Karpas-422 (cell line): ENCODE measurements at regions not wholly inside any gene's neighbourhood (a gene's known extent, or its start where the extent isn't known, plus 50 kb on each side); places are given as distances from the start of the nearest gene placed in this dataset.

Experiments
- DNase-seq: peaks from one replicate; pipeline ENCODE4 v3.0.0-alpha.2; 2015
- H2AFZ ChIP-seq: fragments of 200-600 bp; sonication (generic); 2 replicates; pipeline ENCODE4 v1.6.1; 2014; ENCODE audit warnings: antibody characterized with exemption, low read length, mixed read lengths
- H3K27ac ChIP-seq: fragments of 200-600 bp; sonication (generic); 2 replicates; pipeline ENCODE4 v1.5.1; 2014; ENCODE audit warnings: mild to moderate bottlenecking, low read length, moderate library complexity
- H3K27me3 ChIP-seq: fragments of 200-600 bp; sonication (generic); 2 replicates; pipeline ENCODE4 v1.6.1; 2014; ENCODE audit warnings: low read length, mixed read lengths
- H3K36me3 ChIP-seq: fragments of 200-600 bp; sonication (generic); 2 replicates; pipeline ENCODE4 v1.6.1; 2014; ENCODE audit warnings: low read length, mixed read lengths; ENCODE audit not compliant: insufficient read depth
- H3K4me1 ChIP-seq: fragments of 200-600 bp; sonication (generic); 2 replicates; pipeline ENCODE4 v1.6.1; 2014; ENCODE audit warnings: mild to moderate bottlenecking, low read length, mixed read lengths
- H3K4me2 ChIP-seq: fragments of 200-600 bp; sonication (generic); 2 replicates; pipeline ENCODE4 v1.6.1; 2014; ENCODE audit warnings: low read length, low read depth, mild to moderate bottlenecking; ENCODE audit not compliant: poor library complexity, severe bottlenecking
- H3K4me3 ChIP-seq: fragments of 200-600 bp; sonication (generic); 2 replicates; pipeline ENCODE4 v1.5.1; 2014; ENCODE audit warnings: mild to moderate bottlenecking, antibody characterized with exemption, low read length, mixed read lengths
- H3K79me2 ChIP-seq: fragments of 200-600 bp; sonication (generic); 2 replicates; pipeline ENCODE4 v1.6.1; 2014; ENCODE audit warnings: mild to moderate bottlenecking, low read length, mixed read lengths
- H3K9ac ChIP-seq: fragments of 200-600 bp; sonication (generic); 2 replicates; pipeline ENCODE4 v1.6.0; 2014; ENCODE audit warnings: low read length
- H3K9me2 ChIP-seq: fragments of 200-600 bp; sonication (generic), shearing (Covaris generic); replicated peaks from 2 replicates; pipeline ENCODE4 v1.6.0; 2014; ENCODE audit warnings: mild to moderate bottlenecking, low read length, moderate library complexity; ENCODE audit not compliant: insufficient read depth
- H3K9me3 ChIP-seq: fragments of 300-700, 200-600 bp; sonication (generic); 2 replicates; pipeline ENCODE4 v1.6.1; 2014; ENCODE audit warnings: low read length, mixed read lengths
- H4K20me1 ChIP-seq: fragments of 200-600 bp; sonication (generic); 2 replicates; pipeline ENCODE4 v1.6.1; 2014; ENCODE audit warnings: mild to moderate bottlenecking, antibody characterized with exemption, low read length, low read depth; ENCODE audit not compliant: insufficient read depth

DNA sequence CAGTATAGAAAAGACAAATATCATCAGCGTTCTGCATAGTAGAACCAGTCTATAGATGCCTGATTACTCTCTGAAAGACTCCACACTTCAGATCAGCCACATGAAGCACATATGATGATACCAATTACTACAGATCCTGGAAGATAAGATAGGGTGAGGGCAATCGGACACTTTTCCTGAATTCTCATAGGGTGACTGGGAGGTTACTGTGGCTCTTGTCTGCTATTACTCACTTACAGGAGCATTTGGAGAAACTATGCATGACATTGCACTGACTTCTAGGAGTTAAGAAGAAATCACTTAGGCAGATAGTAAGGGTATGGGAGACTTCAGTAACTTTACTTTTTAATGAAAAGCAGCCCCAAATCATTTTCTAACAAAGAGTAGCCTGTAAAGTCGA, 1140.9 kb downstream of the XPNPEP1 start:
- DNase-seq: no peak
- H3K9me3 ChIP-seq: peaks cover 24% of the 10 kb centered on the region
- no peaks in the 10 kb centered on the region for H3K36me3 ChIP-seq
- H3K79me2 ChIP-seq: no peaks in the 10 kb centered on the region
- no peak overlapping the region for H3K4me2 ChIP-seq
- no peak overlapping the region for H3K4me3 ChIP-seq
- H3K9ac ChIP-seq: no peak overlapping the region
- no peaks in the 10 kb centered on the region for H4K20me1 ChIP-seq
- no peak overlapping the region for H2AFZ ChIP-seq
- no peaks in the 10 kb centered on the region for H3K27me3 ChIP-seq
- H3K4me1 ChIP-seq: no peaks in the 10 kb centered on the region
- H3K9me2 ChIP-seq: no peaks in the 10 kb centered on the region
- H3K27ac ChIP-seq: no peak overlapping the region

DNA sequence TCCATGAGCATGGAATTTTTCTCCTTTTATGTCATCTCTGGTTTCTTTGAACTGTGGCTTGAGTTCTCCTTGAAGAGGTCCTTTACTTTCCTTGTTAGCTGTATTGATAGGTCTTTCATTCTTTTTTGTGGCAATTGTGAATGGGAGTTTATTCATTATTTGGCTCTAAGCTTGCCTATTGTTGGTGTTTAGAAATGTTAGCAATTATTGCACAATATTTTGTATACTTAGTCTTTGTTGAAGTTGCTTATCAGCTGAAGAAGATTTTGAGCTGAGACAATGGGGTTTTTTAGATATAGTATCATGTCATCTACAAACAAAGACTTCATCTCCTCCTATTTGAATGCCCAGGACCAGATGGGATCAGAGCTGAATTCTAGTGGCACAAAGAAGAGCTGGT, 1143.8 kb downstream of the XPNPEP1 start:
- Histone ChIP-seq H3K36me3 (no peaks in the 10 kb centered on the region), H3K4me3 (no peak overlapping the region), H3K4me1 (no peaks in the 10 kb centered on the region), H3K27me3 (no peaks in the 10 kb centered on the region), H3K27ac (no peak overlapping the region), H3K9me3 (peaks cover 10% of the 10 kb centered on the region), H4K20me1 (no peaks in the 10 kb centered on the region), H3K9me2 (no peaks in the 10 kb centered on the region), H3K9ac (no peak overlapping the region), H3K4me2 (no peak overlapping the region), H3K79me2 (no peaks in the 10 kb centered on the region), H2AFZ (no peak overlapping the region)
- DNase-seq: no peak

DNA sequence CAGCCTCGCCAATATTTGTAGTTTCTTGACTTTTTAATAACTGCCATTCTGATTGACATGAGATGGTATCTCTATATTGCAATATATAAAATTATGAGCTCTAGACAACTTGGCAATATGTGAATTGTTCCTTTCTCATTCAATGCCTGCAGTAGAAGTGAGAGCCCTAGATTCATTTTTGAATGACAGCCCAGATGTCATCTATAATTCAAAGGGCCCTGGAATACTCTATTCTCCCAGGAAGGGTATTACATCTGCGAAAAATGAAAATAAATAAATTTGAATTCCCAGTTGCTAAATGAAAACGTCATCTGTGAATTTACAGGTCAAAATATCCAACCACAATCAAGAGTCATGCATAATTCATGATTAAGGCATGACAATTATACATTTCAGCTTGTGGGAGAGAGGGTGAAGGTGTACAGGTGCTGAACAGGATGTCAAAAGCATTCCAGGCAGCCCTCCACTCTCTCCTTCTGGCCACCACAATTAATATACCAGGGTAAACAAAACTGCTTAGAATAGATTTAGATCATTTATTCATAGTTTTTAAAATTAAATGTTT, 1147.3 kb downstream of the XPNPEP1 start:
- Histone ChIP-seq H4K20me1 (no peaks in the 10 kb centered on the region), H3K27ac (no peak overlapping the region), H3K27me3 (no peaks in the 10 kb centered on the region), H3K9me3 (peaks cover 6% of the 10 kb centered on the region), H3K4me3 (no peak overlapping the region), H3K9ac (no peak overlapping the region), H3K4me1 (no peaks in the 10 kb centered on the region), H3K79me2 (no peaks in the 10 kb centered on the region), H3K4me2 (no peak overlapping the region), H2AFZ (no peak overlapping the region), H3K36me3 (no peaks in the 10 kb centered on the region), H3K9me2 (no peaks in the 10 kb centered on the region)
- DNase-seq: no peak

DNA sequence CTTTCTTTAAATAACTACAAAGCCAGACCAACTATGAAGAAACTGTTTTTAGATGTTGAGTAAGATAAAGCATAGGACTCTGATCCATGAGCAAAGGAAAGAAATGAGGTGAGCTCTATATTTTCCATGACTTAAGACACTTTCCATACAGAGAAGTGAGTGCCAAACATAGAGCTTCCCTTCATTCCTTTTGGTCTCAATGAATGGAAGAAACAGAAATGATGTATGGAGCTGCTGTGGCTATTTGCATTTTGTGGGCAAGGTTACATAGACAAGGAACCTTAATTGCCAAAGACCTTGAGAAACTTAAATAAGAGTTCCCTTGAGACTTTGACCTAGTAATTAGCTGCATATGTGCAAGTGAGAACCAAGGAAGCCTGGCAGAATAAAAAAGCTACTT, 1152.2 kb downstream of the XPNPEP1 start:
- Histone ChIP-seq H3K36me3 (no peaks in the 10 kb centered on the region), H3K9me3 (peaks cover 21% of the 10 kb centered on the region), H3K4me2 (no peak overlapping the region), H3K27ac (no peak overlapping the region), H3K9me2 (no peaks in the 10 kb centered on the region), H3K4me1 (no peaks in the 10 kb centered on the region), H4K20me1 (no peaks in the 10 kb centered on the region), H3K9ac (no peak overlapping the region), H3K4me3 (no peak overlapping the region), H3K79me2 (no peaks in the 10 kb centered on the region), H2AFZ (no peak overlapping the region), H3K27me3 (no peaks in the 10 kb centered on the region)
- DNase-seq: no peak

DNA sequence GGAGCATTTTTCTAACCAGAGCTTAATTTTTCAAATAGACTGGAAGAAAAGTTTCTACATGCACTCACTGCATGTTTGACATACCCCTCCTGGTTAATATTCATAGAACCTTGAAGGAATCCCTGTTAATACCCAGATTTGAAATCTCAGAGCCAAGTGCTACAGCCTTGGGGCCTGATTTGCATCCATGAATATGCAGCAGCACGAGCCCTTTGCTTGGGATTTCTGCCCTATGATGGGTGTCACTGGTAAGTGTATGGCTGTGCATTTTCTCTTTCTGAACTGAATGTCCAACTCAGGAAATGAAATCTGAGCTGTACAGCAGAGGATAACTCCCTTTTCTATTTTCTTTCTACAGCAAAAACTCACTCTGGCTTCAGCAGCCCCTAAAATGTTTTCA, 1157.5 kb downstream of the XPNPEP1 start:
- Histone ChIP-seq H3K4me3 (no peak overlapping the region), H3K9me3 (peaks cover 46% of the 10 kb centered on the region), H3K27ac (no peak overlapping the region), H2AFZ (no peak overlapping the region), H3K9me2 (no peaks in the 10 kb centered on the region), H3K27me3 (no peaks in the 10 kb centered on the region), H4K20me1 (no peaks in the 10 kb centered on the region), H3K36me3 (no peaks in the 10 kb centered on the region), H3K4me1 (no peaks in the 10 kb centered on the region), H3K4me2 (no peak overlapping the region), H3K79me2 (no peaks in the 10 kb centered on the region), H3K9ac (no peak overlapping the region)
- no peak for DNase-seq

DNA sequence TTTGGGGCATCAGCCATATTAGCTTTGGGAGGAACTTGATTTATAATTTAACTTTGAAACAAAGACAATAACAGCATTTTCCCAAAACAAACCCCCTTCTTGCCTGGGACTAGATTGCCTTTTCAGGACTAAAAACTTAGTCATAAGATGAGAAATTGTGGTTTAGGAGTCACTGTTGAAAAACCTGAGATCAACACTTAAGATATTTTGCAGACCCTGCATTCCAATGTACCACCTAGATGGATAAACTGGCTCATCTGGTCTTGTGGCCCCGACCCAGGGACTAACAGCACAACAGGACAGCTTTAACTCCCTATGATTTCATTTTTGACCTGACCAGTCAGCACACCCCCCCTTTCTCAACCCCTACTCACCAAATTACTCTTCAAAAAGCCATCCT, 1165.4 kb downstream of the XPNPEP1 start:
- DNase-seq: no peak
- no peak overlapping the region for H3K27ac ChIP-seq
- H3K9me2 ChIP-seq: no peaks in the 10 kb centered on the region; the same call in 1 of the 2 replicates
- no peak overlapping the region for H2AFZ ChIP-seq
- peaks cover 24% of the 10 kb centered on the region for H3K9me3 ChIP-seq
- no peaks in the 10 kb centered on the region for H3K27me3 ChIP-seq
- H3K4me1 ChIP-seq: no peaks in the 10 kb centered on the region
- H4K20me1 ChIP-seq: no peaks in the 10 kb centered on the region
- no peak overlapping the region for H3K9ac ChIP-seq
- H3K79me2 ChIP-seq: no peaks in the 10 kb centered on the region
- H3K4me3 ChIP-seq: no peak overlapping the region
- no peaks in the 10 kb centered on the region for H3K36me3 ChIP-seq
- no peak overlapping the region for H3K4me2 ChIP-seq

DNA sequence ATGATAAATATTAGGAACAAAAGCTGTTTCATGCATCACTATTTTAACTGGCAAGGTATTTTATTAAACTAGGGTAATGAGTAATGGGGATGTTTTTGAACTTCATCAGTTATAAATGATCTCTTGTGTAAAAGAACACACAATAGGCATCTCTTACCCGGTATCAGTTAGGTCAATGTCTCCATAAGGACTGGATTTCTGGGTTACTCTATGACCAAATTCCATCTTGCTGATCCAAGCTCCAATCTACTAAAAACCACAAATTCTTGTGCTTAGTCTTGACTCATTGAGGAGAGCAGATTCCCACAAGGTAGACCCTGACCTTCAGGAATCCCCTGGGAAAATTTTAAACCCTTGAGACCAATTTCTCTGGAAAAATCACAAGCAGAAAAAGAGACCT, 1167.7 kb downstream of the XPNPEP1 start:
- no peak overlapping the region for H3K4me3 ChIP-seq
- no peaks in the 10 kb centered on the region for H3K4me1 ChIP-seq
- peaks cover 24% of the 10 kb centered on the region for H3K9me3 ChIP-seq
- H3K9me2 ChIP-seq: no peaks in the 10 kb centered on the region; the same call in 1 of the 2 replicates
- no peaks in the 10 kb centered on the region for H3K79me2 ChIP-seq
- no peak for DNase-seq
- no peaks in the 10 kb centered on the region for H4K20me1 ChIP-seq
- H3K4me2 ChIP-seq: no peak overlapping the region
- no peaks in the 10 kb centered on the region for H3K36me3 ChIP-seq
- no peaks in the 10 kb centered on the region for H3K27me3 ChIP-seq
- H2AFZ ChIP-seq: no peak overlapping the region
- H3K27ac ChIP-seq: no peak overlapping the region
- no peak overlapping the region for H3K9ac ChIP-seq

DNA sequence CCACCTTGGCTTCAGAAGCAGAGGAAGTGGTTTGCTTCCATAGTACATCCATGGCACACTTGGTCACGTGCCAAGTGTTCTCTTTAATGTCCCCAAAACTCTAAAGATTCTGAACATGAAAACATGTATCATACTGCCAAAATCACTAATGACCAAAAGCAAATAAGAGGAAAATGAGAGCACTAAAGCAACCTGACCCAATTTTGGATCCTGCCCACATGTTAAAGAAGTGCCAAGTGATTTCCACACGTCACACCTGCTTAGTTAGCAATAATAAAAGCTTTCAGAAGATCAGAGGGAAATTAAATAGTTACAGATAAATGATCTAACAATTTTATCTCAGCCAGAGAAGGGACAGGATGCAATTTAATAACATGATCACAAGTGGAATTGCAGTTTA, 1170.0 kb downstream of the XPNPEP1 start:
- DNase-seq: no peak
- H3K9me2 ChIP-seq: no peaks in the 10 kb centered on the region; the same call in 1 of the 2 replicates

DNA sequence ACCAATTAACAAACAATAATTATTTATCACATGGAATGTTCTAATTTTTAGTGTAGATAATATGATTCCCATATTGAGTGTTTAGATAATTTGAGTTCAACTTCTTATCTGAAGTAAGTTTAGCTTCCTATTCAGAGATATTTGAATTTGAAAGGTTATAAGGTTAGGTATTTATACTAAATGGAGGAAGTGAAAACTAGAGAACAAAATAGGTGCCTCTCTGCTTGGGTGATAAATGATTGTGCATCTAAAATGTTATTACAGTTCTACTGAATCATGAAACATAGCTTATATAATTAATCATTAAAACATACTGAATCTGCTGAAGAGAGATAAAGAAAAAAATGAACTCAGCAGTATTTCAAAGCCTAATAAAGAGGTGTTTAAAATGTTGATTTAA, 1174.3 kb downstream of the XPNPEP1 start:
- H3K27ac ChIP-seq: no peak overlapping the region
- H2AFZ ChIP-seq: no peak overlapping the region
- H3K4me1 ChIP-seq: no peaks in the 10 kb centered on the region
- H3K79me2 ChIP-seq: no peaks in the 10 kb centered on the region
- no peaks in the 10 kb centered on the region for H3K9me2 ChIP-seq
- DNase-seq: no peak
- peaks cover 33% of the 10 kb centered on the region for H3K9me3 ChIP-seq
- H3K9ac ChIP-seq: no peak overlapping the region
- no peak overlapping the region for H3K4me3 ChIP-seq
- H4K20me1 ChIP-seq: no peaks in the 10 kb centered on the region
- H3K36me3 ChIP-seq: no peaks in the 10 kb centered on the region
- H3K27me3 ChIP-seq: no peaks in the 10 kb centered on the region
- H3K4me2 ChIP-seq: no peak overlapping the region

More for the DNA sequence above, 1170.0 kb downstream of the XPNPEP1 start:
- Histone ChIP-seq H3K9ac (no peak overlapping the region), H3K4me2 (no peak overlapping the region), H3K9me3 (peaks cover 20% of the 10 kb centered on the region), H4K20me1 (no peaks in the 10 kb centered on the region), H3K36me3 (no peaks in the 10 kb centered on the region), H3K79me2 (no peaks in the 10 kb centered on the region), H3K27ac (no peak overlapping the region), H3K27me3 (no peaks in the 10 kb centered on the region), H2AFZ (no peak overlapping the region), H3K4me1 (no peaks in the 10 kb centered on the region), H3K4me3 (no peak overlapping the region)
